Keratinocyte (primary cell): ENCODE measurements at regions not wholly inside any gene's neighbourhood (a gene's known extent, or its start where the extent isn't known, plus 50 kb on each side); places are given as distances from the start of the nearest gene placed in this dataset.

ENCODE experiments used
- DNase-seq: peaks from one replicate; pipeline ENCODE4 v3.0.0-alpha.2; 2011; ENCODE audit warnings: low read depth, missing footprints, low spot score
- FAIRE-seq: peaks from 2 replicates; lab custom pipeline; 2011; peaks lifted over from hg19 to GRCh38; lab: Jason Lieb, UNC
- H2AFZ ChIP-seq: 2 replicates; pipeline ENCODE4 v1.6.0; 2012; ENCODE audit warnings: low read length, control low read depth, inconsistent platforms; ENCODE audit not compliant: control insufficient read depth
- H3K27ac ChIP-seq: 2 replicates; pipeline ENCODE4 v1.5.1; 2011; ENCODE audit warnings: low read length; ENCODE audit not compliant: control insufficient read depth, insufficient read depth
- H3K27me3 ChIP-seq: 3 replicates; pipeline ENCODE4 v1.6.0; 2011; ENCODE audit warnings: low read length; ENCODE audit not compliant: control insufficient read depth, insufficient read depth; ENCODE audit errors: extremely low read depth
- H3K36me3 ChIP-seq, 2 experiments: 2 replicates in 1 of 2; 3 replicates in 1 of 2; pipeline ENCODE4 v1.5.1; 2011; ENCODE audit warnings: low read length in 2 of 2, mild to moderate bottlenecking in 1 of 2; ENCODE audit not compliant: control insufficient read depth in 2 of 2, insufficient read depth in 2 of 2; ENCODE audit errors: extremely low read depth in 1 of 2
- H3K4me1 ChIP-seq: 3 replicates; pipeline ENCODE4 v1.5.1; 2011; ENCODE audit warnings: low read length; ENCODE audit not compliant: control insufficient read depth, insufficient read depth; ENCODE audit errors: extremely low read depth
- H3K4me2 ChIP-seq: 3 replicates; pipeline ENCODE4 v1.6.0; 2011; ENCODE audit warnings: low read depth, low read length; ENCODE audit not compliant: control insufficient read depth, insufficient read depth; ENCODE audit errors: extremely low read depth
- H3K4me3 ChIP-seq, 3 experiments: fragments of 200-600 bp in 1 of 3; sonication (generic) in 1 of 3; 2 replicates in 2 of 3; 3 replicates in 1 of 3; pipeline ENCODE4 v1.5.1; 2011 to 2016; ENCODE audit warnings: low read length in 3 of 3, mild to moderate bottlenecking in 3 of 3, control low read depth in 2 of 3, inconsistent platforms in 1 of 3, low read depth in 1 of 3, mixed read lengths in 1 of 3, mixed run types in 1 of 3, moderate library complexity in 1 of 3; ENCODE audit not compliant: control insufficient read depth in 2 of 3, insufficient read depth in 2 of 3; ENCODE audit errors: extremely low read depth in 1 of 3
- H3K79me2 ChIP-seq: 2 replicates; pipeline ENCODE4 v1.6.0; 2012; ENCODE audit warnings: low read length; ENCODE audit not compliant: control insufficient read depth, insufficient read depth
- H3K9ac ChIP-seq: 3 replicates; pipeline ENCODE4 v1.6.0; 2011; ENCODE audit warnings: low read length; ENCODE audit not compliant: control insufficient read depth, insufficient read depth; ENCODE audit errors: extremely low read depth
- H3K9me1 ChIP-seq: 3 replicates; pipeline ENCODE4 v1.6.0; 2011; ENCODE audit warnings: low read length; ENCODE audit not compliant: control insufficient read depth, insufficient read depth; ENCODE audit errors: extremely low read depth
- H3K9me3 ChIP-seq: 2 replicates; pipeline ENCODE4 v1.5.1; 2012; ENCODE audit warnings: low read depth, low read length; ENCODE audit not compliant: control insufficient read depth
- H4K20me1 ChIP-seq: 3 replicates; pipeline ENCODE4 v1.6.0; 2011; ENCODE audit warnings: low read length; ENCODE audit not compliant: control insufficient read depth, insufficient read depth; ENCODE audit errors: extremely low read depth
- EZH2 ChIP-seq: IDR thresholded peaks from one replicate; pipeline ENCODE4 v1.6.1; 2012; ENCODE audit warnings: inconsistent platforms, mild to moderate bottlenecking, low read length, moderate library complexity
- dilution Hi-C: fragments of 300-500 bp; cut with MboI; formaldehyde crosslinking; loops from one replicate; pipeline ENCODE4 v1.7.0; 2020; ENCODE audit warnings: low sequenced_read_pairs; ENCODE audit not compliant: extremely low pct_ligation_motif_present
- TF ChIP-seq, protein P1 (sequence below), 3 experiments: IDR thresholded peaks in 1 of 3; conservative IDR thresholded peaks in 1 of 3; optimal IDR thresholded peaks in 1 of 3; 2 replicates in 2 of 3; 3 replicates in 1 of 3; pipeline versions ENCODE3 to v1.5.1; 2011; ENCODE audit warnings: low read length in 3 of 3, mild to moderate bottlenecking in 3 of 3, moderate library complexity in 2 of 3, control low read depth in 1 of 3, inconsistent platforms in 1 of 3; ENCODE audit not compliant: insufficient read depth in 2 of 3; ENCODE audit errors: extremely low read depth in 1 of 3

DNA sequence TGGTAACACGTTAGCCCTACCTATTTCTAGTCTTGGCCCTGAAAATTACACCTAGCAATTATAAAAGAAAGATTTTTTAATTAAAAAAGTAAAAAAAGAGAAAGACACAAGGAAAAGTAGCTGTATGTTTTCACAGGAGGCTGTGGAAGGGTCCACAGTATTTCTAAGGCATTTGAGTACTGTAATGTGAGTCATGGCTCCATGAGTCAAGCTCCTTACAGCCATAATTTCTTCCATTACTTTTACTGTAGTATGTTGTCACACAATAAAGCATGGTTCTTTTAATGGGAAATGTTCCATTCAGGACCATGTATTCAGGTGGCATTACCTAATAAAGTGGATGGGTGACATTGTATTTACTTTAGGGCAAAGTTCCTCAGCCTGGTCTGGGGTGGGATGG, 113.4 kb downstream of the GPR37 start:
- dilution Hi-C loops: no loop called here
- Histone ChIP-seq H3K9me3 (no peaks in the 10 kb centered on the region), H3K27ac (no peak overlapping the region), H3K9ac (no peak overlapping the region), H3K4me2 (no peak overlapping the region), H3K9me1 (no peaks in the 10 kb centered on the region), H3K27me3 (no peaks in the 10 kb centered on the region), H3K36me3 (no peaks in the 10 kb centered on the region), H3K4me1 (no peaks in the 10 kb centered on the region), H3K79me2 (no peaks in the 10 kb centered on the region), H4K20me1 (no peaks in the 10 kb centered on the region), H2AFZ (no peak overlapping the region), H3K4me3 (no peak overlapping the region)
- peak; percentile 53 for FAIRE-seq
- TF ChIP-seq, protein P1, sequence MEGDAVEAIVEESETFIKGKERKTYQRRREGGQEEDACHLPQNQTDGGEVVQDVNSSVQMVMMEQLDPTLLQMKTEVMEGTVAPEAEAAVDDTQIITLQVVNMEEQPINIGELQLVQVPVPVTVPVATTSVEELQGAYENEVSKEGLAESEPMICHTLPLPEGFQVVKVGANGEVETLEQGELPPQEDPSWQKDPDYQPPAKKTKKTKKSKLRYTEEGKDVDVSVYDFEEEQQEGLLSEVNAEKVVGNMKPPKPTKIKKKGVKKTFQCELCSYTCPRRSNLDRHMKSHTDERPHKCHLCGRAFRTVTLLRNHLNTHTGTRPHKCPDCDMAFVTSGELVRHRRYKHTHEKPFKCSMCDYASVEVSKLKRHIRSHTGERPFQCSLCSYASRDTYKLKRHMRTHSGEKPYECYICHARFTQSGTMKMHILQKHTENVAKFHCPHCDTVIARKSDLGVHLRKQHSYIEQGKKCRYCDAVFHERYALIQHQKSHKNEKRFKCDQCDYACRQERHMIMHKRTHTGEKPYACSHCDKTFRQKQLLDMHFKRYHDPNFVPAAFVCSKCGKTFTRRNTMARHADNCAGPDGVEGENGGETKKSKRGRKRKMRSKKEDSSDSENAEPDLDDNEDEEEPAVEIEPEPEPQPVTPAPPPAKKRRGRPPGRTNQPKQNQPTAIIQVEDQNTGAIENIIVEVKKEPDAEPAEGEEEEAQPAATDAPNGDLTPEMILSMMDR (optimal IDR thresholded peaks at IDR 0.05 in 1 of 3, IDR thresholded peaks at IDR 0.05 in 1 of 3, conservative IDR thresholded peaks at IDR 0.05 in 1 of 3; ENCODE audit: extremely low read depth in 1 of 3, insufficient read depth in 2 of 3, low read length in 3 of 3): no peak
- DNase-seq: no peak

DNA sequence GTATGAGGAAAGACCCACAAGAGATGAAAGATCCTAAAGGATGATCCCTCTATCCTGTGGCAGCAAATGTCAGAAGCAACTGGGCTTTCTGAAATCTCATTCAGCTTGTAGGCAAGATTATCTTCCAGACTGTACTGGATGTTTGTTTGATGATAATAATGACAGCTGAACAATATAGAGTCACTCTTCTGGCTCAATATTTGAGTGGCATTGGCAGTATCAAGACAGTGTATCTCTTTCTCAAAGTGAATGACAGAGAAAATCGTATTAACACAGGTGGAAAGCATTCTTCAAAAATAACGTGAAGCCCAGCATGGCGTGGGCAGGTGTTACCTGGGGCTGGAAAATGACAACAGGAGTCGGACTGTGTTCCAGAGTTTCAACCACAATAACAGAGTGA, 114.5 kb downstream of the GPR37 start:
- H3K9me1 ChIP-seq: no peaks in the 10 kb centered on the region
- no peaks in the 10 kb centered on the region for H3K79me2 ChIP-seq
- no peaks in the 10 kb centered on the region for H3K36me3 ChIP-seq
- H3K4me1 ChIP-seq: no peaks in the 10 kb centered on the region
- no peaks in the 10 kb centered on the region for H3K9me3 ChIP-seq
- no peak overlapping the region for H3K9ac ChIP-seq
- no peaks in the 10 kb centered on the region for H3K27me3 ChIP-seq
- H2AFZ ChIP-seq: no peak overlapping the region
- H4K20me1 ChIP-seq: no peaks in the 10 kb centered on the region
- dilution Hi-C loops: no loop called here
- no peak for DNase-seq
- no peak overlapping the region for H3K4me2 ChIP-seq
- no peak overlapping the region for H3K4me3 ChIP-seq
- no peak overlapping the region for H3K27ac ChIP-seq
- FAIRE-seq: no peak
- TF ChIP-seq, protein P1 (optimal IDR thresholded peaks at IDR 0.05 in 1 of 3, IDR thresholded peaks at IDR 0.05 in 1 of 3, conservative IDR thresholded peaks at IDR 0.05 in 1 of 3; ENCODE audit: extremely low read depth in 1 of 3, insufficient read depth in 2 of 3, low read length in 3 of 3): no peak
- no peak for TF ChIP-seq EZH2
